NCI-H1092 treated with DMSO at 0.1 percent for 48 hours (cell line): ENCODE measurements at regions not wholly inside any gene's neighbourhood (a gene's known extent, or its start where the extent isn't known, plus 50 kb on each side); places are given as distances from the start of the nearest gene placed in this dataset.
"Not testable (repeated sequence)": the region's sequence is repeated elsewhere in the genome, so short reads cannot be mapped to it uniquely, and the experiment has no call there.

Experiments
- DNase-seq: peaks from one replicate; lab custom pipeline; 2025; lab: John Stamatoyannopoulos, UW

DNA sequence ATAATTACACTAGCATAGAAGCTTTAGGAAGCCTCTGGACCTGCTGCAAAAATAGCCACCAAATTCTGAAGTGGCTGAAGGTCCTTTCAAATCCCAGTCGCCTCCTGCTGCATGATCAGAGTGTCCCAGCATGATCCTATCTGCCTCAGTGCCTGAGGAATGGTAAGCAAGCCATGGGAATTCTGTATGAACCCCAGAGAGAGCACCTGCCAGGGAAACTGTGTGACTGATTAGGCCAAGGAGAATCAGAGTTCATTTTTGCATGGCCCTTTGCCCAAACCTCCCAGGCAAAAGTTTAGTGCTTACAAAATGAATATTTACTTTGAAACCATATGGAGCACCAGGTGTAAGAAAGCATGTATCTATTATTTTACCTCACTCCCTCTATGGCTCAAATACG lies 221.4 kb downstream of the ARL4C start:
- DNase-seq = peak; percentile 2

DNA sequence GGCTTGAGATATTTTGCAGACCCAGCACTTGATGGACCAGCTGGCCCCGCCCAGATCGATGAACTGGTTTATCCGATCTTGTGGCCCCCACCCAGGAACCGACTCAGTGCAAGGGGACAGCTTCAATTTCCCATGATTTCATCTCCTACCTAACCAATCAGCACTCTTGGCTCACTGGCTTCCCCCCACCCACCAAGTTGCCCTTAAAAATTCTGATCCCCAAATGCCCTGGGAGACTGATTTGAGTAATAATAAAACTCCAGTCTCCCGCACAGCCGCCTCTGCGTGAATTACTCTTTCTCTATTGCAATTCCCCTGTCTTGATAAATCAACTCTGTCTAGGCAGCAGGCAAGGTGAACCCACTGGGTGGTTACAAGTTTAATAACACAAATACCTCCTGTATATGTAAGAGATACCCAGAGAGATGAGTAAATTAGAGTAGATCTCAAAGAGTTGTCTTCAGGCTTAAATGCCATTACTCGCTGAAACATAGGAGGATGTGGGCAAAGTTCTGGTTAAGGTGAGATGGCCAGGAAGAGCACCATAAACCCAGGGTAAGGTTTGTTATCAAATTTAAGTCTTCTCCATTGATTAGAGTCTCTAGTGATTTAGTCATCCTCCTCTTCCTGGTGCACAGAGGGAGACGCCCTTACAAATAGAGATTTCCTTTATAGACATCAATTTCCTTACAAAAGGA lies 222.8 kb downstream of the ARL4C start:
- no peak for DNase-seq

DNA sequence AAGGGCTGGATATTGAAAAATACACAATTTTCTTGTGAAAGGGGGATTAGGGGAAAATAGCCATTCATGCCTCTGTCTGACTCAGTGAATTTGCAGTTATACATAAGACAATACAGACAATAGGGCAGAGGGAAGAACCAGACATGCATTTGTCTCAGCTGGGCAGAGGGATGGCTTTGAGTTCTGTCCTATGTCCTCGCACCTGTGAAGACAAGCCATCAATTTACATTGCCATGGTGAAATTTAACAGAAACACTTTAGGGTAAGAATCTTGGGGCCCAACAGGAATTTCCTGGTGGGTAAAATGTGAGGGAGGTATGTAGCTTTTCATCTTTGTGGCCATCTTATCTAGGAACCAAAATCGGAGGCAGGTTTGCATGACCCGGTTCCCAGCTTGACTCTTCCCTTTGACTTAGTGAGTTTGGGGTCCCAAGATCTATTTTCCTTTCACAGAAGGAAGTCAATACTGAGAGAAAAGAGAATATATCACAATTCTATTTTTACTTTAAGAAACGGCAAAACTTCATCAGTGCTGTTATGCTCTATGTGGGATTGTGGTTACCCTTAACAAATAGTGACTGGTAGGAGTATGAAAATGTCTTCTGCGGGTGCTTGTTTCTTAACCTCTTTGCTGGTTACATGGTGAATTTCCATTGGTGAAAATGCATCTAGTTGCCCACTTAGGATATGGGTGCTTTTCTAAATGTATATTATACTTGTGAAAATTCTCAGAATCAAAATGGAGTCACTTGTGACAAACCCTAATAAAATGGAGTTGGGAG lies 221.8 kb downstream of the SPP2 start:
- no peak for DNase-seq

DNA sequence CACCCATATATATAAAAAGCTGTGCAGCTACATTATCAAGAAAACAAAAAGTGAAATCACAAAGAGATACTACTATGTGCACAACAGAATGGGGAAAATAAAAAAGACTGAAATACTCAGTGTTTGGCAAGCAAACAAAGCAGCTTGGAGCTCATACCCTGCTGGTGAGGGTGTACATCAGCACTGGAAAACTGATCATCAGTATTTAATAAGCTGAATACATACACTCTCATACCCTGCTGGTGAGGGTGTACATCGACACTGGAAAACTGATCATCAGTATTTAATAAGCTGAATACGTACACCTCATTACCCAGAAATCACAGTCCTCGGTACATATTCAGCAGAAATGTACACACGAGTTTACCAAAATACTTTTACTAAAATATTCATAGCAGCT lies 220.8 kb downstream of the SPP2 start:
- DNase-seq = no peak

DNA sequence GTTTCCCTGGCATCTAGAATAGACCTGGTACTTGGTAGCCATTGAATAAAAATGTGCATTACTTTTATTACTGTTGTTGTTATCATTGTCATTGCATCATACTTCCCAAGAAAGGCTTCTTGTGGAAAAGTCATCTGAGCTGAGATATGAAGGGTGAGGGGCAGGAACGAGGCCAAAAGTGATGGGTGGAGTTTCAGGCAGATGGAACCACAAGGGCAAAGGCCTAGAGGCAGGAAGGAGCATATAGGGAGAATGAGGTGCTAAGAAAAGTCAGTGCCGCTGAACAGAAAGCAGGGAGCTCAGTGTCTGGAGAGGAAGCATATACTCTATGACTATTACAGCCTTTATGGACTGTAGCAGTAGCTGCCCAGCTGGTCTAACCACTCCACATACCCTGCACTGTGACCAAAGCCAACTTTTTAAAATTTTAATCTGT lies 219.3 kb downstream of the SPP2 start:
- DNase-seq = no peak

DNA sequence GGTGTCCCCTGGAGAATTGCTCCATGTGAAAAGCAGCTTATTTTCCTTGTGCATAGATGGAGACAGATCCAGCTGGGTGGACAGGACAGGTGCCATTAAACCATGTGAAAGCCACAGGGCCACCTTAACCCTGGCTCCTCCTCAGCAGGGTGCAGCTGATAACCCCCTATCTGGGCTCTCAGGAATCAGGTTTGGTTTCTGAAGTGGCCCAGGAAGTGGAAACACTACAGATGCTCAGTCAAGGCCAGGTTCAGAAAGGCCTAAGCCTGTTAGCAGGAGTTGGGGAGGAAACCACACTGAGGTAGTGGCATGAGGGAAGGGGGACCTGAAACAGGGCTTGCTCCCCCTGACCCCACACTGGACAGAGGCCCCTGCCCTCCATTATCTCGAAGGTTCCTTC lies 217.0 kb downstream of the SPP2 start:
- DNase-seq = no peak

DNA sequence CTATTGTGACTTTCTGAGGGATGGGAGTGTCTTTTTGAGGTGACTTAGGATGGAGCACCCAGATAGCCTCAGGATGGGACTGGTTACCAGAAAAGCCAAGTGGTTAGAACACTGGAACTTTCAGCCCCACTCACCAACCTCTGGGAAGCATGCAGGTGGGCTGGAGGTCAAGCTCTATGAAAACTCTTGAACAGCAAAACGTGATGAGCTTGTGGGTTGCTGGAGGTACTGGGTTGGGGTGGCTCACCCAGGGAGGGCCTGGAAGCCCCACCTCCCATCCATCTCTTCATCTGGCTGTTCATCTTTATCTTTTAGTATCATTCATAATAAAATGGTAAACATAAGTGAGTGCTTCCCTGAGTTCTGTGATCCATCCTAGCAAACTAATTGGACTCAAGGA lies 216.4 kb downstream of the SPP2 start:
- no peak for DNase-seq

DNA sequence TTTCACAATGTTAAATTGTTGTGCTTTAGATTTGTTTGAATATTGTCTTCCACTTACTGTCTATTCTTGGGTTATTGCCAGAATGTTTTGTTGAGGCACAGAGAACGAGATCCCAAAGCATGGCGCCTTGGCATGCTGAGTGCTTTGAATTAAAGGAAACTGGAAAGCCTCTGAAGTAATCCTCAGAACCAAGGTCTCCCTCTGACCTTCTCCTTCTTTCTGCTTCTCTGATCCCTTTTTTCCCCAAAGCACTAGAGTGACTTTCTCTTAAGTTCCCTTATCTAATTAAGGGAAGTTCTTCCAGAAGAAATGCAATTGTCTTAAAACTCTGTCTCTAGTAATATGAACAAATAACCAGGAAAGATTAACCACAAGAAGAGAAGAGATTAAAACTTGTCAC lies 214.7 kb downstream of the SPP2 start:
- DNase-seq = no peak

DNA sequence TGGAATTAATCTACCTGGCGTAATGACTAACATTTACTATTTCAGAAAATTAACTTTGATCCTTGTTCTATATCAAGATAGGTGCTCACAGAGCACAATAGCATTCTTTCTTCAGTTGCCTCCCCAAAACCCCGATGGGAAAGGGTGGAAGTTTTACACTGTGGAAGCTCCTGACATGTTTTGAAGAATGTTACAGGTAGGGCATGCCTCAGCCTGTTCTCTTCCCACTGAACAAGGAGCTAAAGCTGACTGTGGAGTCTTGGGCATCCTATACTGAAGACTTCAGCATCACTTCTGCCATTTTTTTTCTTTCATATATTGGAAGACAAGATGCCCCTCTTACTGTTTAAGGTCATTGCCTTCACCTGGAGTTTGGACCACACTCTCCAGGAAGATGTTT lies 211.2 kb downstream of the SPP2 start:
- DNase-seq = no peak

DNA sequence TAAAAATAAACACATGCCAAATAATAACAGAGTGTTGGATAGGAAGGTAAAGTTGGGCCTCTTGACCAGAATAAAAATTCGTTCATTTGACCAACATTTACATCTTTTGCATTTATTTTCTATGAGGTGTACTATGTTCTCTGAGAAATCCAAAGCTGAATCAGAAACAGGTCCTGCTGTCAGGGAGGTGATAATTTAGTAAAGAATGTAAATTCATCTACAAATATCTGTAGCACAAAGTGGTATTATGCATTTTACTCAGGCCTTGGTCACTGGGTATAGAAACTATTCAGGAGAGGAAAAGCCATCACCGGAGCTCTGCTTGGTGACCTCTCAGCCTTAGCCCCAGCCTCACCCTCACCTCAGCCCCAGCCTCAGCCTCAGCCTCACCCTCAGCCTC lies 208.9 kb downstream of the SPP2 start:
- DNase-seq = no peak

DNA sequence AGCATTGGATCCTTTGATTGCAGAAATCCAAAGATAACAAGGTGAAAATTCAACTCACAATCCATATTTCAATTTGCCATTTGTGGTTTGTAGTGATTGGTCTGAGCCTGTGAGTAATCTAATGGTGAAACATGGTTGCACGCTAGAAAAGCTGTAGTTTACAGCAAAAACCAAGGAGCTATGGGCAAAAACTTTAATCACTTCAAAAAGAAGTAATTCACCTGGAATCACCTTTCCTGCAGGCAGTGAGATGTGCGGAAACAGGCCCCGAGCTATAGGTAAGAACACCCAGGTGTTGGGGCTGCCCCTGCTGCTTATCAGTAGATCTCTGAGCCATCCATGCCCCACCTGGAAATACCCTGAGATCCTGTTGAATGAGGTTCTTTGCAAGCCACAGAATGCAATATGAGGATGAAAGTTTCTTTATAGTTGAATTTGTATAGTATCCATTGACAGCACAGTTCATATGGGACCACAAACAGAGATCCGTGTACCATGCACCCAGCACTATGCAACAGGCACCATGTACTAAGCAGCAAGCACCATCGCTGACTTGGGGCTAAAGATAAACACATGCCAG lies 208.2 kb downstream of the SPP2 start:
- DNase-seq = no peak

DNA sequence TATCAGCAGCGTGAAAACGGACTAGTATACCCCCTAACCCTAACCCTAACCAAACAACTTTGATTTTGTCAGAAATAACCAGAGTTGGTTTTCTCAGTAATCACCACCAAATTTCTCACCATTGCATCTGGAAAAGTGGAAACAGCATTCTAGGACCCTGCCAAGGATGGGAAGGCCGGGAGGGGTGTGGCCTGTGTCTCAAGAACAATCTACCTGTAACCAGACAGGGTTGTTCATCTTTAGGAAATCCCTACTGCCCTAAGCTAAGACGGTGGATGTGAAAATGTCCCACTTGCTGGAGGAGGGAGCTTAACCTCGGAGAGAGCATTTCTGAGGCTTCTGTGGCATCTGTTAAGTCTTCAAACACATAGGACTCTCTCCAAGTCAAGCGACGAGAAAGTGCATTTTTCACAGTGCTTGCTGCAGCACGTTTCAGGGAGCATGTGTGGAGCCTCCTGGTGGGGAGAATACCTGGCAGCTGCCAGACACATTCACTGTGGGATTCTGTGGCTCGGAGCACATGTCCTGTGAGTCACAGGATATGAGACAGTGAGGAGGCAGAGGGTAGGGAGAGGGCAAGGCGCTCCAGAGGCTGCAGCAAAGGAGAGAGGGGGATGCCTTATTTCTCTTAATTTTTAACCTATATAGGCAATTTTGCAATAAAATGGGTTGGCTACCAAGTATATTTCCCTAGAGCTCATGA lies 207.5 kb downstream of the SPP2 start:
- DNase-seq = peak; percentile 8

DNA sequence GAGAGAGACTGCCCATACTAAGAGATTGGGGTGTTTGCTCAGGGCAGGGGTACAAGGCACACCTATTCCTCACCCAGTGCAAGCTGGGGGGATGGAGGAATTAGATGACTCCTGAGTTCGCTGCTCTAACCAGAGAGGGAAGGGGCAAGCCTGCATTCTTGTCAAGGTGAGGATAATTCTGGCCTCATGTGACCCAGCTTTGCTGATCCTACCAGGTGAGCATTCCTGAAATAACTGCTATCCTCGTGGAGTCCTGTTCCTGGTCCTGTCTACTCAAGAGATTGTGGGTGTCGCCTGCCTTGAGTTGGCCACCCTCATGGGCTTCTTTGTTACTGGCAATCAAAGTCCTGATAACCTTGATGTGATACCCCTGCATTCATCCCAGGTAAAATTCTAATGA lies 206.0 kb downstream of the SPP2 start:
- DNase-seq = no peak

DNA sequence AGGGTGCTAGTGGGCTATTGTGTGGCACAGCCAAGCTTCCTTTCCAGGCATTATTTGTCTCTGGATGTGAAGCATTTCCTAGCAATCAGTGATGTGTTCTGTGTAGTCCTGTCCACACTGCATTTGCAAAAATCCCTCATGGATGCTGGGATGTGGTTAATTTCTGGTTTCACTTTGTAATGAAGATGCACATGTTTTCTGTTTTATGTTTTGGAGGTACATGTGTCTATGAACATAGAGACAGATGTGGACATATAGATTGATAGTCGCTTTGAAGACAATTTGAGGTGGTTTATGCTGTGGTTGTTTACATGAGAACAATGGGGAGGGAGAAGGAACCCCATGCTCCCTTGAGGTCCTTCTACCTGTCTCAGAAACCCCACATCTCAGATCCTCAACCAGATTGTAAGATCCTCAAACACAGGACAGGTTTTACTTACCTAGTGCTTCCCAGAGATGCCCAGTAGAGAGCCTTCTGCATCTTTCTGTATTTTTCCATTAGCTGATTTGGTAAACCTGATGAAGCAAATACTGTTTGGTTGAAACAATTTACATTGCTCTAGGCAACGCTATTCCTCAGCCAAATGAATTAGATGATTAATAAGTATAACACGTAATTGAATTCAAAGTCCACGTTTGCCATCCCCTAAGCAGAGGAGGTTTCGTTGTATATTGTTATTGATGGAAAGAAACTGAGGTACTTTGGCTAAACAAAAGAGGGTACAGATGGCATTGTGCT lies 204.4 kb downstream of the SPP2 start:
- no peak for DNase-seq

DNA sequence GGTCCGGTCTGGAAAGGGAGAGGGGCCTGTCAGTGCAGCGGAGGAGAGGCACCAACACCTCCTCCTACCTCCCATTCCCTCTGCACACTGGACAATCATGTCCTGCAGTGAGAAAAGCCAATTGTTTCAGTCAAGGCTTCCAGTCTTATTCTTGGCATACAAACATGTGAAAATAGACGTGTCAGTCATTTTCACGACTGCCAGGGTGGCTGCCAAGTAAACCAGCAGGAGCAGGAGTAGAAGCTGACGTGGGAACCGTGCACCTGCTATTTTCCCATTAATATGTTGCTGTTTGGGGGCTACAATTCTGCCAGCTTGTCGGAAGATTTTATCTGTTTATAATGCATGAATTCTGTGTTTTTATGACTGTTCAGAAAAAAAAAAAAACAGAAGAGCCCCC lies 202.3 kb downstream of the SPP2 start:
- peak; percentile 71 for DNase-seq

DNA sequence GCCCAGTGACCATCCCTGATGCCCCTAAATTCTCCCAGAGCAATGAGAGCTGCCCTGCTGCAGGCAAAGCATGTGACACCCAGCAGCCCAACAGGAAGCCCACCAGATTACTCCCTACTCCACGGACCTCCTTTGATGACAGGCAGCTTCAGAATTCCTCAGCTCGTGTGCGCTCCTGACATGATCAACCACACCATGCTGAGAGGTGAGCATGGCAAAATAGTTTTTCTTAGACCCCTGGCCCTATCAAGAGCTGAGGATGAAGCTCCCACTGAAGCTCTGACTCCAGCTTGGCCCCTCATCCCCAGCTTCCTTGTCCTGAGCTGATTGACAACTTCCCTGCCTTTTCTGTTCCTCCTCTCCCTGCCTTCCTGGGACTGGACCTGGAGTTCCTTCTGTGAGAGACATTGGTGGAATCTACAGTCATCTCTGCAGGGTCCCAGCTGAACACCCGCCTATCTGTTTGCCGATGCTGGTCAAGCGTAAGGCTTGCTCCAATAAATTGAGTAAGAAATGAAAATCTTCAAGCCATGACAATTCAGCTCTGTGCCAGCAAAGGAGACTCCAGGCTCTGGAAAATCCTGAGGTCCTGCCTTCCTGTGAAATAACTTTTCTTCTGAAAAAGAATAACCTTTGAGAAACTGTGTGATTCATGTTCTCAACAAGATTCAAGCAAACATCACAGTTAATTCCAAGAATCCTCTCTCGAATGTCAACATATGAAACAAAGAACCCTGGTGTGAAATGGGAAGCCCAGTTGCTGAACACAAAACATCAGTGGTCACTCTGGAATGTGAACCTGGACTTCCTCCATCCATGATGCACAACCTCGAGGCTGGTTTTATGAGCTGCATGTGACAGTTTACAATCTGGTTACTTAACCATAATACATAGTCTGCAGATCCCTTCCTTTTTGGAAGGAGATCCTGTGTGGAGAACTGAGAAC lies 201.1 kb downstream of the SPP2 start:
- no peak for DNase-seq

DNA sequence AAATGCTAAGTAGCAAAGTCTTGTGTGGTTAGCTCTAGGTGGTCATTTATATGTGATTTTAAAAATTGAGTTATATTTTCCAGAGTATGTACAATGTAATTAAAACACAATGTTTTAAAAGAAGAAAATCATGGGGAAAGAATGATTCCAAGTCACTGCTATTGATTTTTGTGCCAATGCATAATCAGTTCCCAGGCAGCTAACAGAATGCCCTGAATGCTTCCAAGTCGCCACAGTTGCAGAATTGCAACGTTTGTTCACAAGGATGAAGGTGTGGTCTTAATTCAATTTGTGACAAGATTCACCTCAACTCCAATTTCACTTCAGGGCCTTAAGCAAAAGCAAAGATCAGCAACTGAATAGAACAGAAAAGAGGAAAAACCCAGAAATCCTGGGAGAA lies 200.4 kb downstream of the SPP2 start:
- no peak for DNase-seq

DNA sequence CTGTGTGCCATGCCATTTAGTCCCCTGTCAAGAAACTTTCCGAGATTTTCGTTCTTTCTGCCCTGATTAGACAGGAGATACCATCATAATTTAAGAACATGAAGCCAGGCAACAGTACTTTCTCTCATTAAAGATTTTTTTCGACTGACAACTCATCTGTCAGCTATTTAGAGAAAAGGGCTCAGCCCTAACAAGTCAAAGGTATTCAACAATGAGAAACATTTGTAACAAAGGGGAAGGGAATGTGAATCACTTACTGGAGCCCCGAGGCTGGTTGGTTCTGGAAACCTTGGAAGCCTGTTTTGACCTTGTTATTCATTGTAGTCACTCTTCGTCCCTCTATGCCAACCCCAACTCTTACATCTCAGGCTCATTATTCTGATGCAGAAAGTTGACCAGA lies 199.4 kb downstream of the SPP2 start:
- no peak for DNase-seq

DNA sequence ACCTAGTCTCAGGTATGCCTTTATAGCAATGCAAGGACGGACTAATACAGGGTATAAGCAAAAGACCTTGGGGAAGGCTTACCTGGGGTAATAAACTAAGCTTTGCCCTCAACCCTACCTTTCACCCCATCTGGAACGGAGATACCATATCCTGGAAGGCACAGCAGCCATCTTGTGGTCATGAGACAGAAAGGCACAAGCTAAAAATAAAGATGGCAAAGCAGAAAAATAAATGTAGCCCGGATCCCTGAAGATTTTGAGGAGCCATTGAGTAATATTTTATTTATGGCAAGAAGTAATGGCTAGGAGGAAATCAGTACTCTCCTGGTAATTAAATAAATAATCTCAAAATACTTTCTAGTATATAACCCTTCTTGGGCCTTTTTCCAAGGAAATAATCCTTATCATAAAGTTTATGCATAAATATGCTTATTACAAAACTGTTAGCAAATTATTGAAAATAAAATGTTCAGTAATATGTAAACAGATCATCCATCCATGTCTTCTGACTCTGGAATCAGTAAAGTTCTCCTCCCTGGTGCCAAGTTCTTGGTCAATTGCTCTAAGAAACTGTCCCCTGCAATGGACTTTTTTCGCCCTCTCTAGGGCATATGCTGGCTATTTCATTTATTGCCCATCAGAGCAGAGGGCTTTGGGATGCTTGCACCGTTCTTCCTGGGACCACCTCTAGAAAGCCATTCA lies 198.7 kb downstream of the SPP2 start:
- DNase-seq = no peak

DNA sequence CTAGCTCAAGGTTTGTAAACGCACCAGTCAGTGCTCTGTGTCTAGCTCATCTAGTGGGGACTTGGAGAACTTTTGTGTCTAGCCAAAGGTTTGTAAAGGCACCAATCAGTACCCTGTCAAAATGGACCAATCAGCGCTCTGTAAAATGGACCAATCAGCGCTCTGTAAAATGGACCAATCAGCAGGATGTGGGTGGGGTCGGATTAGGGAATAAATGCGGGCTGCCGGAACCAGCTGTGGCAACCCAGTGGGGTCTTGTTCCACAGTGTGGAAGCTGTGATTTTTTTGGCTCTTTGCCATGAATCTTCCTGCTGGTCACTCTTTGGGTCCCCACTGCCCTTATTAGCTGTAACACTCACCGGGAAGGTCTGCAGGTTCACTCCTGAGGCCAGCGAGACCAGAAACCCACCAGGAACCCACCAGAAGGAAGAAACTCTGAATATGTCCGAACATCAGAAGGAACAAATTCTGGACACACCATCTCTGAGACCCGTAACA lies 197.8 kb downstream of the SPP2 start:
- DNase-seq = not testable (repeated sequence)
